Fibroblast of skin of back (primary cell): ENCODE measurements at regions not wholly inside any gene's neighbourhood (a gene's known extent, or its start where the extent isn't known, plus 50 kb on each side); places are given as distances from the start of the nearest gene placed in this dataset.
"Not testable (repeated sequence)": the region's sequence is repeated elsewhere in the genome, so short reads cannot be mapped to it uniquely, and the experiment has no call there.

Source experiments
- DNase-seq: peaks from one replicate; pipeline ENCODE4 v3.0.0-alpha.2; 2013

DNA sequence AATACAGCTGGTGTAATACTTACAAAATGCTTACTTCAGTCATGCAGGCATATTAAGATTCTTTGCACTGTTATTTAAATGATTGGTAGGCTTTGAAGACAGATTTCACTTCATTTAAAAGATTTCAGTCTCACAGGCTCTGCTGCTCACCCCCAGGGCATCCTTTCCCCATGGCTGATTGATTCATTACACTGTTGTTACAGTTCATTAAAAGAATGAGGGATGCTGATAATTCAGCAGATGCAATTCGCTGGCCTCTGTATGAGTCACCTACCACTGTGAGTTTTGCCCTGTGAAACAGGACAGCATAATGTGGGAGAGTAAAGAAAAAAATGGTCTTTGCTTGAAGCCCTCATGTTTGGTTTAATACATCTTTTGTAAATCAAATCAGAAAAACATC lies 246.9 kb downstream of the CYLC2 start:
- peak; percentile 1 for DNase-seq

DNA sequence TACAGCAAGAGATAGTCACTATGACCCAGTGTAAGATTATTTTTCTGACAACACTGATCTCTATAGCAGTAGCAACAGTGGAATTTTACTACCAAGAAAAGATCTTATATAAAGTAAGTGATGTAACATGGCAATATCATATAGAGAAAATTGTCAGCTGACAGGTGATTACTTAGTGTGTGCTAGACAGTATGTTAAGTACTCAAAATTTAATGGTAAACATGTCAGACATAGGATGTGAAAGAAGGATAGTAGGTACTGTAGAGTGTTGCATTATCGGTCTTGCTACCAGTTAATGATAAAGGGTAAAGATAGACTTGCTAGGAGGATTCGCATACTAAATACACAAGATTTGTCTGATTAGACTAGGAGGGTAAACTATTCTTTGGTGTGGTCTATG lies 247.4 kb downstream of the CYLC2 start:
- no peak for DNase-seq

DNA sequence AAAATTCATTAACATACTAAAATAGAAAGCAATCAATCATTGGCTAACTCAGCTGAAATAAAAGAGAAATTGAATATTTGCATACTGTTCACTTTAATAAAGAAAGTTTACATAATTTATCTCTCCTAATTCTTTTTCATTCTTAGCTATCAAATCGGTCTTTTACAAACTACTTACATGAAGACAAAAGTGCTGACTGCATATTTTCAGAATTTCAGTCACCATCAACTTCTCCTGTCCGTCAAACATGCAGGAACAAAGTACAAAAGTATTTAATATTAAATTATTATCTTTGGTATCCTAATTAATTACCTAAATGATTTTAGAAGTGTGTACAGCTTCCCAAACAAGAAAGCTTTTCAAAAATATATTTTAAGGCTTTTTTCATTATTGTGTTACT lies 248.4 kb downstream of the CYLC2 start:
- DNase-seq: no peak

DNA sequence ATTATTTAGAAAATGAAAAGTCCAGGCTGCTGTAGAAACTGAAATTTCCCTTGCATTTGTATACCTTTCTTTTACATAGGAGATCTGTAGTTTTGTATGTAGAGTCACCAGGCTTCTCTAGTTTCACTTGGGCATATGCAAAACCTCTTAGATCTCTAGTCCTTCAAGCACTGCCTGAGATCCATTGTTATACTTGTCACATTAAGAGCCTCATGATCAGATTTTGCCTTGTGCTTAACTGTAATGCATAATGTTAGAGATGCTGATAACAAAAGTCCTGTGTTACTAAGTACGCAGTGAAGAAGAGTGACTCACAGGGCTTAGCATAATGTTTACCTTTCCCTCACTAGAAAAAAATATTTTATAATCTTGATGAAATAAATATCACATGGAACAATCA lies 250.2 kb downstream of the CYLC2 start:
- no peak for DNase-seq

DNA sequence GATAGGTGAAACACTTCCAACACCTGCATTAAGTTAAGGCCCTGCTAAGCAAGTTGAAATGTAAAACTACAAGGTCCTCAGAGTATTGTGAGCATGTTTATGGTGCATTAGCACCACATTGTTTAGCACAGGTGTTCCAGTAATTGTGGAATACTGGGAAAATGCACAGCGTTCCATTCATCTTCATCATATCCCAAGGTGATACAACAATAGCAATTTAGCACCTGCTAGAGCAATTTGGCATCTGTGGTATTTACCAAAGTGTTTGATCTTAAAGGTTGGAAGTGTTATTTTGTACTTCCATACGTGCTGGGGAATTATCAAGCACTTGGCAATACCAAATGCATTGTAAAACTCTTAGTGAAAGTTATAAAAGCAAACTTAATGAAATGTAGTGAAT lies 266.8 kb downstream of the CYLC2 start:
- DNase-seq: no peak

DNA sequence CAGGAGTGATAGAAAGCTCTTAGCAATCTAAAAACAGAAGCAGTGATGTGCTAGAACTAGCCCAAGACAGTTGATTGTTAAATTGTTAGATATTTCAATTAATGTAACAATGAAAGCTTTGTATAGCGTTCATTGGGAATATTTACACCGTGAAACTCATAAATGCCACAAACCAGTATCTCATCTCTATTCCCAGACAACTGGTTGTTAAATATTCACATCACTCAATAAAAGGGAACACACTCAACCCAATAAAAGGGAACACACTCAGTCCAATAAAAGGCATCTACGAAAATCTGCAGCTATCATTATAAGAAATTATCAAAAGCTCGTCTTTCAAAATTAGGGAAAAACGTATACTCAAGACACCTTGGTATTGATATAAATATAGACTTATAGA lies 270.9 kb downstream of the CYLC2 start:
- no peak for DNase-seq

DNA sequence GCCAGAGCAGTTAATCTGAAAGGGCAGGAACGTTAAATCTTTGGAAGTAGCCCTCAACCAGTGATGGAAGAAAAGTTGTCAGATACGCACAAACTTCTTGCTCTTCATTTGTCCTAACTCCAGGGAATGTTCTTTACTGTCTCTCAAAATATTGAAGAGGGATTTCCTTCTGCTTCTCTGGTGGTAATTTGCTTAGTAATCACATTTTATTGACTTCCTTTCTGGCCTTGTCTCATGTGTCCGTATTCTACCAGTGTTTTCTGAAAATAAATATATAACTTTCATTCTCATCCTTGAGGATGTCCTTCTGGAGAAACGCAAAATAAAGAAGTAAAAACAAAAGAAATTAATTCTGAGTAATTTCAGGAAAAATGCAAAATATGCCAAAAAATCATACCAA lies 282.1 kb downstream of the CYLC2 start:
- no peak for DNase-seq

DNA sequence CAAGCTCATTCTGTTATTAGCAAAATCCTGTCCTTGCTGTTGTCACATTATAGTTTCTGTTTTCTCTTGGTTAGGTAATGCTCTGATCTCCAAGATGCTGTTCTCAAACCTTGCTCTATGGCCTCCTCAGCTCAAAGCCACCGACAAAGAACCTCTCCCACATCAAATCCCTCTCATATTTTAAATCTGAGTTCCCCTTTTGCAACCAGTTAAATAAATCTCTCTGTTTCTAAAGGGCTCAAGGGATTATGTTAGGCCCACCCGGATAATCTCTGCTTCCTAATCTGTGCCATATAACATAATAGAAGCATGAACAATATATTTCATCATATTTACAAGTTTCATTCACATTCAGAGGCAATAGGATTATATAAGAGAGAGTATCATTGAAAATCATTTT lies 286.0 kb downstream of the CYLC2 start:
- no peak for DNase-seq

DNA sequence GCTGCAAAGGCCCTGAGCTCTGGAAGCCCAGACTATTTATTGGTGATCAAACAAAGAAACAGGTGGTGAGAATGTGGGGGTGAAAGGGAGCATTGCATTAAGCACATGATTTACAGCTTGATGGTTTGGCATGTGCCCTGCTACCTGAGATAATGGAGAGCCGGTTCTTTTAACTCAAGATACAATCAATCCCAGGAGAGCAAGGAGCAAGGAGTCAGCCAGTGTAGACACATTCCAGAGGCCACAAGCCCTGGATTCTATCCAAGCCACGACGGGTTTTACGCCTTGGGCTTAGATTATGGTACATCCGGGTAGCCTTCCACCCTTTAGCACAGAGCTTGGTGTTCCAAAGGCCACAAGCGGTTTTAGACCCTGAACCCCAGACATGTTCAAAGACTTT lies 292.2 kb downstream of the CYLC2 start:
- no peak for DNase-seq

DNA sequence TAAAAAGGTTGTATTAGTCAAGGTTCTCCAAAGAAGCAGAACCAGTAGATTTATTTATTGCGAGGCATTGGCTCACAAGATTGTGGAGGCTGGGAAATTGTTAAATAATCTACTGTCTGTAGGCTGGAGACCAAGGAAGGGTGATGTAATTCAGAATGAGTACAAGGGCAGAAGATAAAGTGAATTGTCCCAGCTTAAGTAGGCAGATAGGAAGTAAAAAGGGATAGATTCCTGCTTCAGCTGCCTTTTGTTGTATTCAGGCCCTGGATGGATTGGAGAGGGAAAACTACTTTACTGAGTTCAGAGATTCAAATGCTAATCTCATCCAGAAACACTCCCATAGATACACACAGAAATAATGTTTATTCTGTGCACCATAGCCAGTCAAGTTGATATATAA lies 301.1 kb downstream of the CYLC2 start:
- no peak for DNase-seq

DNA sequence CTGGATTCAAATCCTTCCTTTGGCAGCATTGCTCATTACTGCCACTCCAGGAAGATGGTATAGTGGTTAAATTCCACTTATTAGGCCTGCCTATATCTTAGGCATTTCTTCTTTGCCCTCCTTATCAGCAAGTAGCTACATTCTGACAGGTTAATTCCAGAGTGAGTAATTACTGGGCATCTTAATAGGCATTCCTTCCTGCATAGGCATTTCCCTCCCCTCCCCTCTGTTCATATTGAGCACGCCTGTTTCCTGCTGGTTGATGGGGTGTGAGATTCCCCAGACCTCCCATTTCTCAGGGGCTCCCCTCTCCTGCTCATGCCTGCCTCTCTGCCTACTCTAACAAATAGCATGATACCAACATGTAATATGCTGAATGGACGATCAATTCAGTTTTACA lies 305.9 kb downstream of the CYLC2 start:
- DNase-seq: no peak

DNA sequence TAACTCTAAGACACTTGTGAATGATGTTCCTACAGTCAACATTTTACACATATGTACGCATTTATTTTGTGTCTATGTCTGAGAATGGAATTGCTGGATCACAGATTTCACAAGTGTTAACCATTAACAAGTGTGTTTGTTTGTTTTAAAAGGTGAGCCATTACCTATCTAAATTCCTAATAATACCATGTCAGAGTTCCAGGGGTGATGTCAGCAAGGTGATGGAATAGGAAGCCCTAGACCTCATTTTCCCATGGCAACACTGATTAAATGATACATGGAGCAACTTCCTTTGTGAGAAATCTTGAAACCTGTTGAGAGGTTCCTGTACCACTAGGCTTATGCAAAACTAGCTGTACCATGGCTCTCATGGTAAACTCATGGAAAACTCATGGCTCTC lies 309.7 kb downstream of the CYLC2 start:
- no peak for DNase-seq

DNA sequence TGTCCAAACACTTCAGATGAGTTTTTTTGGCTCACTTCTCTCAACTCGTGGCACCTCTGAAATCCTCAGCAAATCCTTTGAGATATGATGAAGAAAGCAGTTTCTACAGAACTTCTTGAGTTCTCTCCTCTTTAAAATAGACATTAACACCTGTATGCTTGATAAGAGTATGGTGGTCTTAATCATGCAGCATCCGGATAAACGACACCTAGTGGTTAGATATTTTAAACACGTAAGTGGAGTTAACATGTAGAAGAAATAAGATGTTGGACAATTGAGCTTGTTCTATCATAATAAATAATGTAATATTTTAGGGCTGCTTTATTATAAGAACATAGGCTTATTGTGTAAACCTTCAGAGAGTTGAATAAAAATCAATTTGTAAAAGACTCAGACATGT lies 324.8 kb downstream of the CYLC2 start:
- no peak for DNase-seq

DNA sequence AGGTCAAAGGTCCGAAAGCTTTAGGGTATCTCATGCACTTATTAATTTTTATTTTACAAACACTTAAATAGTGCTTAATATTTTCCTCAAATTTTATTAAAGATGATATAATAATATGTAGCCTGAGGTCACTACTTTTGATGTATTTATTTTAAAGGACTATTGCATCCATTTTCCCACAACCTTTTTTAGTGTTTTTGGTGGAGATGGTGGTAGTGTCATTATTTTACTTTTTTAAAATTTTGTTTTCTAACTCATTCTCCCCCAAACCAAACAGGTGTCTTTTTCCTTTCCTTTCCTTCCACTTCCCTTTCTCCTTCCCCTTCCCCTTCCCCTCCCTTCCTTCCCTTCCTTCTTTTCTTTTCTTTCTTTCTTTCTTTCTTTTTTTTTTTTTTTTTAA lies 328.6 kb downstream of the CYLC2 start:
- DNase-seq: no peak

DNA sequence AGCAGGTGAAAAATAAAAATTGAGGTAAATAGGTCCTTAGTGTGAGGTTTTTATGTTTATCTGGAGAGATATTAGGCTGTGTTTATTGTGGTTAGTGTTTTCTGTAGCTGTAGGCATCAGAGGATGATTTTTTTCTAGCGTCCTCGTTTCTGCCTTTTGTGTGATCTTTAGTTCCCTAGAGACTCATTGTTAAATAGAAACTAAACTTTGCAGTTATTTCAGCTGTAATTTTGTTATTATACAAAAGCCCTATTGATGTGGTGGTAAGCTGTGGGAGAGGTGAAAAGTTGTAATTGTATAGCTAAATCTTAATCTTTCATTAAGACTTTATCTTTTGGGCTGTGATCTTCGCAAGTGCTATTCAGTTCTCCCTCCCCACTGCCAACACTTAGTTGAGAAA lies 340.3 kb downstream of the CYLC2 start:
- no peak for DNase-seq

DNA sequence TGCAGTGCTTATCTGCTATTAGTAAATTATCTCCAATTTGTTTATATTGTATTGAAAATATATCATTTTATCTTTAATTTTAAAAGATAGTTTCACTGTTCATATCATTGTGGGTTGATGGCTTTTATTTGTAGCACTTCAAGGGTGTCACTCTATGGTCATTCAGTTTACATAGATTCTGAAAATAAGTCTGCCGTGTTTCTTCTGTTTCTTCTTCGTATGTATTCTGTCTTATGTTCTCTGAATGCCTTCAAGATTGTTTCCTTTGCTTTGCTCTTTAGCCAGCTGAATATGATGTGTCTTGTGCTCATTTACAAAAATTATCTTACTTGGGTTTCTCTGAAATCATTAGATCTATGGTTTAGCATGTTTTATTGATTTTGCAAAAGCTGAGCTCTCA lies 359.9 kb downstream of the CYLC2 start:
- no peak for DNase-seq

DNA sequence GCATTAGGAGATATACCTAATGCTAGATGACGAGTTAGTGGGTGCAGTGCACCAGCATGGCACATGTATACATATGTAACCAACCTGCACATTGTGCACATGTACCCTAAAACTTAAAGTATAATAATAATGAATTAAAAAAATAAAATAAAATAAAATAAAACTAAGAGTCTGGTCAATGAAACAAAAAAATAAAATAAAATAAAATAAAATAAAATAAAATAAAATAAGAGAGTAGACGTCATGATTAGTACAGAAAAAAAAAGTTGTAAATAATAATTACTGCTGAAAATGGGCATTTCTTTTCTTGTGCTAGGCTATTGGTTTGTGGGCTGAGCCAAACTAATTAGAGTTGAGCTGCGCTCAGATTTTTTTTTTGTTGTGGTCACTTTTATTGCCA lies 362.8 kb downstream of the CYLC2 start:
- DNase-seq: not testable (repeated sequence)

DNA sequence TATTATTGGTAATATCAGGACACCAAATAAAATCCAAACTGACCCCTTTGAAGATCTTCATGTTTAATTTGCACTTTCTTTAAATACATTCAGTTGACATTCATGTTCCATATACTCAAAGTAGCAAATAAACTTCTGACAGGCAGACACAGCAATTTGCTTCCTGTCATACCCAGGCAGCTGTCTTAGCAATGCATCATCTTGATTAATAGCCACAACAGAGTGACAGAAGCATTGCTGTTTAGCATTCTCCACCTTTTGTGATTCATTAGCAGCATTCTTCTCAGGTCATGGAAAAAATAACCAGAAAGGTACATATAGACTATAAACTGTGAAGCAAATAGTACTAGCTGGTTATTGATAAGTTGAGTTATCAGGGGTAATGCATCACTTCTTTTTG lies 366.8 kb downstream of the CYLC2 start:
- DNase-seq: no peak

DNA sequence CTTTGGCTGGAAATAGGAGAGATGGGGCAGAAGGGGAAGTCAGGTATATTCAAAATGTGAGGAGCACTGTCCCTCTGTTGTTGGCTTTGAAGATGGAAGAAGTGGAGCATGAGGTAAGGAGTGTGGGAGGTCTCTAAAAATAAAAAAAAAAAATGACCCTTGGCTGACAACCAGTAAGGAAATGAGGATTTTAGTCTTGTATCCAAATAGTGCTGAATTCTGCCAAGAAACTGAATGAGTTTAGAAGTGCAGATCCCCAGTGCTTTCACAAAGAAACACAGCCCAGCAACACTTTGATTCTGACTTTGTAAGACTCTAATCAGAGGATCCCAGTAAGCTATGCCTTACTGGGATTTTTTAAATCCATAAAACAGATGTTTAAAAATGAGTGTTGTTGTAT lies 367.9 kb downstream of the CYLC2 start:
- no peak for DNase-seq

DNA sequence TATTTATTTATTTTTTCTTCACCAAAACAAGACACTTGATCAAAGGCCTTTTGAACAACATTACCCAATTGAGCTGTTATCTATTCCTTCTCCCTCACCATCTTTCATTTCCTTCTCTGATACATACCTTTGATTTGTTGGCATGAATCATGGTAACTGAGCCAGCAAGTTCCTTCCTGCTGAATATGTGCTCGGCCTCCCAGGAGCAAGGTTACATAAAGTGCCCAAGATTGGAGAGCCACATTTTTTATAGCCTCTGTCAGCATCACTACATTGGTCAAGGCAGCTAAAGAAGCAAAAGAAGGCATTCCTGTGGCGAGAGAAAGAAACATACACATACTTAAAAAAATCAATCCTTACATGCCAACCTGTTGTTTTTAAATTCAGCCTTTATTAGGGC lies 369.6 kb downstream of the CYLC2 start:
- DNase-seq: peak; percentile 93

DNA sequence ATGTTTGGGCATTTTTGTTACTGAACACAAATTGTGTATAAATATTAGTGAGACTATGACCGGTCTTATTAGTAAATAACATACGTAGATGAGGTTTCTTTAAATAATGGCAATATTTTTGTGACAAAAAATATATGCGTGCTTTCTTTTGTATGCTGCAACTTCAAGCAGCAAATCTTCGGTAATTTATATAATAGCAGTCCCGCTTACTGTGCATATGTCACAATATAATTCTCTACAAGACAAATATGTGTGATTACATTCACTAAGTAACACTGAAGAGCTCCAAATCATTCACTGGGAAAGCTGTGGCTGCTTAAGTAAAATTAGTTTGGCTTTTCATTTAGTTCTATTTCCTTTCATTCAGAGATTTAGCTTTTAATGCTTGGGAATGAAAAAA lies 376.0 kb downstream of the CYLC2 start:
- DNase-seq: no peak

DNA sequence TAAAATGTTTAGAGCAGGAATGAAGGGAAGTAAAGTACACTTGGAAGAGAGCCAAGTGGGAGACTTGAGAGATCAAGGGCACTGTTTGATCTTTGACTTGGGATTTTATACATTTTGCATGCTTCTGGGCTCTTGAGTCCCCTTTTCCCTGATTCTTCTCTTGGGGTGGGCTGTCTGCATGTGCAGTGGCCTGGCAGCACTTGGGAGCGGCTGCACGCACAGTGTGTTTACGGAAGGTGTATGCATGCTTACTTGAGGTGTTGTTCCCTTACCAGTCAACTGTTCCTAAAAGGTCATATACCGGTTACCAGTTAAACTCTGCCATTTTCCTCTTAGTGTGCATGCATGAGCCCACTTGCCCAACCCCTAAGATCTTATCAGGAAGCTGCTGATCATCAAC lies 377.7 kb downstream of the CYLC2 start:
- DNase-seq: no peak

DNA sequence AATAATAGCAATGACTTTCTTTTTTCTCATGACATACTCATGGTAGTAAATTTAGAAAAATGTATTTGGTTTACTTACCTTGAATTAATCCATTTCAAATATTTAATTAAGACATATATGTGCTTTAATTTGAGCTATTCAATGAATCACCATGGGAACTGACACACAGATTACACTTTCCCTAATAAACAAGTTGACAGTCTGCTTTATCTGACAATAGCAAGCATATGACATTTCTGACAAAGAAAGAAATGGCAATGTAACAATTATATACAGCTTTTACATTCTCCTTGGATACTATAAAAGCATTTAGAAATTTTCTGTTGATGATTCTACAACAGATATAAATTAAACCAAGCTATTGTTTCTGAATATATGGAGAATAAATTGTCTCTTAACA lies 382.5 kb downstream of the CYLC2 start:
- DNase-seq: no peak

DNA sequence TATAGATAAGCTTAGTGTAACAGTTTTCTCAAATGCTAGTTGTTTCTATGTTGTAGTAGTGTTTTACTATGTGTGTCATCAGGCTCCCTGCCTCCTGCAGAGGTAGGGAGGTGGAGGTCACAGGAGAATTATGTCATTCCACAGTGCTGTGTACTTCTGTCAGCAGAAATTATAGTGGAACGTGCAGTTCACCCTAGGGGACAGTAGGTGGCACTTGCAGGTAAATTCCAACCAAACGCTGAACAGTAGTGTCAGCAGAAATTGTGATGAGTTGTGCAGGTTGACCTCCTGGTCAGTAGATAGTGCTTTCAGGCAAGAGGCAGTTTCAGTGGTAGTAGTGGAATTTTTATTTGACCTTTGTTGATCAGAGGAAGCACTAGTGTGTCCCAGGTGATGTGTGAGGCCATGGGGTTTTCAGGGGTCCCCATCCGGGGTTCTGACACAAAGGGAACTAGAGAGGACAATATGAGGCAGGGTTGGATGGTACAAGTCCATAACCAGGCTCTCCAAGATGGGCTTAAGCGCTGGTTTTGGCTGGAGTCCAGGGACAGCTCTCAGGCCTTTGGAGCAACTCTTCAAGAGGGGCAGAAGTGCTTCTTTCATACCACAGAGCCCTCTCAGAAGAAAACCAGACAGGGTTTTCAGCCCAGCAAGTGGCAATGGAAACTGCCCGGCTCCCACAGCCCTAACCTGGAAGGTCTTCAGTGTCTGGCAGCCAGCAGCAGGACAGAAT lies 402.9 kb downstream of the CYLC2 start:
- peak; percentile 33 for DNase-seq

DNA sequence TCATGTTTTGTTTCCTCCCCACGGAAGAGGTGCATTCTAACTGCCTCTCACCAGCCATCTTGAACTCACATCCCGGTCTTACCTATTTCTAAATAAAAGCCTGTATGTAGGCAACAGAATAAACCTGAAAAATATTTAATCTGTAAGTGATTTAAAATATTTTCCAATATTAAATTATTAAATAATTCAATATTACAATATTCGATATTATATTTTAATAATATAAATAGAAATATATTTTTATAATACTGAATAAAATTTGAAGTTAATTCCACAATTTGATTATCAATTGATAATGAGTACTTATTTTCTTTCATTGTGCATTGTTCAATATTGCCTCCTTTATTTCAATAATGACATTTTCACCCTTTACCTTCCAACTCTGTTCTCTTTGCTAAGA lies 404.4 kb downstream of the CYLC2 start:
- DNase-seq: no peak
